HepG2 (cell line): ENCODE measurements at regions not wholly inside any gene's neighbourhood (a gene's known extent, or its start where the extent isn't known, plus 50 kb on each side); places are given as distances from the start of the nearest gene placed in this dataset.

ENCODE experiments used
- ATAC-seq: fragments of 200-7000 bp; cut with Tn5 transposase; 3 replicates; pipeline ENCODE4 v1.9.1; 2020; ENCODE audit warnings: mild to moderate bottlenecking, moderate library complexity
- BruUV-seq: library from RNA; stranded (reverse); fragments of 400-500 nt; replicated peaks from 2 replicates; lab custom pipeline; 2021; lab: Mats Ljungman, UMichigan
- CTCF ChIA-PET: fragments of 300-600 bp; formaldehyde crosslinking; extraction: SDS; loops from one replicate; lab custom pipeline; 2021; ENCODE audit warnings: low total read pairs, inconsistent platforms, low intra/inter-chr PET ratio; lab: Yijun Ruan, JAX
- POLR2A ChIA-PET: fragments of 350-600 bp; sonication (Branson Sonifier 250); formaldehyde crosslinking; loops from one replicate; lab custom pipeline; 2020; ENCODE audit warnings: antibody characterized with exemption, inconsistent platforms; lab: Yijun Ruan, JAX
- DNase-seq: peaks from one replicate; pipeline ENCODE4 v3.0.0-alpha.2; 2015; ENCODE audit warnings: low spot score
- FAIRE-seq: peaks from 3 replicates; lab custom pipeline; 2011; peaks lifted over from hg19 to GRCh38; lab: Jason Lieb, UNC
- H2AFZ ChIP-seq: one replicate; pipeline ENCODE4 v1.6.1; 2011; ENCODE audit warnings: low read length, inconsistent platforms
- H3K27ac ChIP-seq: fragments of 300-600 bp; 3 replicates; pipeline ENCODE4 v1.8.0; 2011; ENCODE audit warnings: mixed run types, mild to moderate bottlenecking, mixed read lengths, low read length, inconsistent platforms; ENCODE audit not compliant: insufficient read depth; ENCODE audit errors: extremely low read length
- H3K27me3 ChIP-seq, 2 experiments: fragments of 200-600 bp in 1 of 2; 2 replicates in 1 of 2; 3 replicates in 1 of 2; pipeline versions ENCODE4 v1.6.0 to v1.8.0; 2011; ENCODE audit warnings: low read length in 2 of 2, mild to moderate bottlenecking in 2 of 2, moderate library complexity in 2 of 2, inconsistent platforms in 1 of 2; ENCODE audit not compliant: insufficient read depth in 2 of 2, control insufficient read depth in 1 of 2
- H3K36me3 ChIP-seq, 2 experiments: fragments of 200-600 bp in 1 of 2; replicated peaks in 1 of 2; 2 replicates in 1 of 2; 3 replicates in 1 of 2; pipeline versions ENCODE4 v1.5.1 to v1.8.0; 2011; ENCODE audit warnings: low read length in 2 of 2, inconsistent platforms in 1 of 2; ENCODE audit not compliant: insufficient read depth in 2 of 2, control insufficient read depth in 1 of 2
- H3K4me1 ChIP-seq: 2 replicates; pipeline ENCODE4 v1.5.1; 2012; ENCODE audit warnings: low read length, inconsistent platforms; ENCODE audit not compliant: insufficient read depth
- H3K4me2 ChIP-seq: 2 replicates; pipeline ENCODE4 v1.6.0; 2011; ENCODE audit warnings: low read depth, low read length, inconsistent platforms
- H3K4me3 ChIP-seq, 3 experiments: fragments of 200-600 bp in 1 of 3; sonication (generic), shearing (Covaris generic) in 1 of 3; replicated peaks in 1 of 3; 2 replicates each; pipeline ENCODE4 v1.5.1; 2011 to 2016; ENCODE audit warnings: low read length in 3 of 3, inconsistent platforms in 2 of 3, low read depth in 2 of 3, mild to moderate bottlenecking in 2 of 3, control low read depth in 1 of 3, mixed read lengths in 1 of 3; ENCODE audit not compliant: insufficient read depth in 1 of 3
- H3K79me2 ChIP-seq: one replicate; pipeline ENCODE4 v1.6.1; 2011; ENCODE audit warnings: low read length, inconsistent platforms; ENCODE audit not compliant: insufficient read depth
- H3K9ac ChIP-seq: 2 replicates; pipeline ENCODE4 v1.6.0; 2011; ENCODE audit warnings: mild to moderate bottlenecking, low read depth, low read length, inconsistent platforms; ENCODE audit not compliant: insufficient read depth
- H3K9me3 ChIP-seq: 2 replicates; pipeline ENCODE4 v1.5.1; 2012; ENCODE audit warnings: mild to moderate bottlenecking, low read length
- H4K20me1 ChIP-seq: 2 replicates; pipeline ENCODE4 v1.6.0; 2011; ENCODE audit warnings: inconsistent platforms, mild to moderate bottlenecking, low read length, moderate library complexity; ENCODE audit not compliant: insufficient read depth
- AHR ChIP-seq: IDR thresholded peaks from 2 replicates; pipeline ENCODE4 v1.6.1; 2018; ENCODE audit warnings: missing genetic modification reagents, missing compliant biosample characterization
- BORCS8-MEF2B ChIP-seq: sonication (generic); formaldehyde crosslinking; IDR thresholded peaks from 2 replicates; pipeline ENCODE4 v1.8.0; 2022; ENCODE audit warnings: mild to moderate bottlenecking, missing genetic modification reagents
- ELF4 ChIP-seq: sonication (generic); formaldehyde crosslinking; IDR thresholded peaks from 2 replicates; pipeline ENCODE4 v1.5.0; 2020; ENCODE audit warnings: missing genetic modification reagents, mild to moderate bottlenecking, moderate library complexity, borderline replicate concordance
- ZNF10 ChIP-seq: sonication (generic); formaldehyde crosslinking; IDR thresholded peaks from 2 replicates; pipeline ENCODE4 v1.4.0; 2020; ENCODE audit warnings: mild to moderate bottlenecking, low read depth, missing genetic modification reagents, borderline replicate concordance
- ZNF333 ChIP-seq: sonication (generic); formaldehyde crosslinking; IDR thresholded peaks from 2 replicates; pipeline ENCODE4 v1.4.0; 2020; ENCODE audit warnings: mild to moderate bottlenecking, missing genetic modification reagents, borderline replicate concordance
- ZNF33B ChIP-seq: sonication (generic); formaldehyde crosslinking; IDR thresholded peaks from 2 replicates; pipeline ENCODE4 v1.5.1; 2020; ENCODE audit warnings: mild to moderate bottlenecking, missing genetic modification reagents
- ZNF382 ChIP-seq: sonication (generic); formaldehyde crosslinking; IDR thresholded peaks from 2 replicates; pipeline ENCODE4 v1.5.0; 2020; ENCODE audit warnings: missing genetic modification reagents, mild to moderate bottlenecking, borderline replicate concordance
- ZNF431 ChIP-seq: sonication (generic); formaldehyde crosslinking; IDR thresholded peaks from 2 replicates; pipeline ENCODE4 v1.9.0; 2022; ENCODE audit warnings: missing genetic modification reagents, low read depth, mild to moderate bottlenecking, borderline replicate concordance
- ZNF441 ChIP-seq: sonication (generic); formaldehyde crosslinking; IDR thresholded peaks from 2 replicates; pipeline ENCODE4 v1.7.0; 2021; ENCODE audit warnings: missing genetic modification reagents, borderline replicate concordance
- ZNF644 ChIP-seq: IDR thresholded peaks from 2 replicates; pipeline ENCODE4 v1.6.1; 2016; ENCODE audit warnings: low read depth
- ZNF883 ChIP-seq: sonication (generic); formaldehyde crosslinking; IDR thresholded peaks from 2 replicates; pipeline ENCODE4 v1.5.1; 2020; ENCODE audit warnings: mild to moderate bottlenecking, missing genetic modification reagents; ENCODE audit errors: not compliant biosample characterization
- WGBS: methylation state at CpG from one replicate; pipeline ENCODE4 v1.1.6; 2017; ENCODE audit warnings: low lambda C conversion rate; 5-methylcytosine and 5-hydroxymethylcytosine counted together
- in situ Hi-C: cut with HindIII; loops from 2 replicates; pipeline ENCODE4 v1.10.0; 2017; ENCODE audit warnings: low pct_unique_long_range_greater_than_20kb; ENCODE audit not compliant: extremely low pct_ligation_motif_present
- intact Hi-C: fragments of 100-400 bp; cut with micrococcal nuclease; formaldehyde crosslinking; loops from one replicate; pipeline ENCODE4 v1.10.0; 2022; ENCODE audit not compliant: unreplicated experiment
- TF ChIP-seq, protein P1 (sequence below): sonication (generic); formaldehyde crosslinking; IDR thresholded peaks from 2 replicates; pipeline ENCODE4 v1.5.0; 2020; ENCODE audit warnings: missing genetic modification reagents
- TF ChIP-seq, protein P2 (sequence below): sonication (generic); formaldehyde crosslinking; IDR thresholded peaks from 2 replicates; pipeline ENCODE4 v1.5.1; 2020; ENCODE audit warnings: mild to moderate bottlenecking, missing genetic modification reagents, borderline replicate concordance
- TF ChIP-seq, protein P3 (sequence below): sonication (generic); formaldehyde crosslinking; IDR thresholded peaks from 2 replicates; pipeline ENCODE4 v1.4.0; 2020; ENCODE audit warnings: mild to moderate bottlenecking, missing genetic modification reagents
- TF ChIP-seq, protein P4 (sequence below): IDR thresholded peaks from 2 replicates; pipeline ENCODE4 v1.6.1; 2016; ENCODE audit warnings: low read depth, borderline replicate concordance
- TF ChIP-seq, protein P5 (sequence below): sonication (generic); formaldehyde crosslinking; IDR thresholded peaks from 2 replicates; pipeline ENCODE4 v1.9.0; 2021; ENCODE audit warnings: missing genetic modification reagents, borderline replicate concordance

DNA sequence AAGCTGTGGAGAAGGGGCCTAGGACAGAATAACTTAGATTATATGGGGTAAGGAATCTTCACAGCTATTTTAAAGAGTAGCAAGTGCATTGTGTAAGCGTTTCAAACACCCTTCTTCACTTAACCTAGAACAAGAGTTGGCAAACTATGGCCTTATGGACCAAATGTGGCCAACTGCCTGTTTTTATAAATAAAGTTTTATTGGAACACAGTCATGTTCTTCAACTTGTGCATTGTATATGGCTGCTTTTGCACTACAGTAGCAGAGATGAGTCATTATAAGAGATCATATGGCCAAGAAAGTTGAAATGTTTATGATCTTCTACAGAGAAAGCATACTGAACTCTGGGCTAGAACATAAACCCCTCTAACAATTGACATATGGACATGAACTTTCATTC is 187.8 kb downstream of the ETV1 start:
- H2AFZ ChIP-seq = no peak overlapping the region
- no peak overlapping the region for H3K4me3 ChIP-seq
- no peak overlapping the region for H3K4me2 ChIP-seq
- no TSS peak for BruUV-seq
- DNase-seq (no peak), ATAC-seq (no peak), FAIRE-seq (no peak)
- in situ Hi-C loops (no loop called here), intact Hi-C loops (no loop called here)
- H3K27ac ChIP-seq = no peak overlapping the region
- 0% methylated on average over 1 of the region's 1 CpG for WGBS
- H3K9ac ChIP-seq = no peak overlapping the region
- H3K27me3 ChIP-seq = no peaks in the 10 kb centered on the region
- ChIA-PET CTCF (no interaction called here), POLR2A (no interaction called here)
- no peaks in the 10 kb centered on the region for H4K20me1 ChIP-seq
- no peaks in the 10 kb centered on the region for H3K4me1 ChIP-seq
- no peaks in the 10 kb centered on the region for H3K36me3 ChIP-seq
- H3K9me3 ChIP-seq = peaks cover 80% of the 10 kb centered on the region
- H3K79me2 ChIP-seq = no peaks in the 10 kb centered on the region
- no peak for TF ChIP-seq ZNF382 (CRISPR knock-in tag)
- TF ChIP-seq ZNF441 = no peak
- TF ChIP-seq, protein P1, sequence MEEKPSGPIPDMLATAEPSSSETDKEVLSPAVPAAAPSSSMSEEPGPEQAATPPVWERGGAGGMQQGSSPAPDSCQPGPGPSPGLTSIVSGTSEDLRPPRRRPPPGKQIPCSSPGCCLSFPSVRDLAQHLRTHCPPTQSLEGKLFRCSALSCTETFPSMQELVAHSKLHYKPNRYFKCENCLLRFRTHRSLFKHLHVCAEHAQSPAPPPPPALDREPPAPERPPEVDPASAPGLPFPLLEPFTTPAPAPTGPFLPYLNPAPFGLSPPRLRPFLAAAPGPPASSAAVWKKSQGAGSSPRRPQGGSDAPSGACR (CRISPR knock-in tag) = no peak
- TF ChIP-seq ZNF883 (CRISPR knock-in tag) = no peak
- no peak for TF ChIP-seq ZNF33B (CRISPR knock-in tag)
- no peak for TF ChIP-seq AHR (CRISPR knock-in tag)
- no peak for TF ChIP-seq ZNF431 (CRISPR knock-in tag)
- TF ChIP-seq ELF4 (CRISPR knock-in tag) = no peak
- TF ChIP-seq ZNF333 (CRISPR knock-in tag) = no peak
- TF ChIP-seq, protein P2, sequence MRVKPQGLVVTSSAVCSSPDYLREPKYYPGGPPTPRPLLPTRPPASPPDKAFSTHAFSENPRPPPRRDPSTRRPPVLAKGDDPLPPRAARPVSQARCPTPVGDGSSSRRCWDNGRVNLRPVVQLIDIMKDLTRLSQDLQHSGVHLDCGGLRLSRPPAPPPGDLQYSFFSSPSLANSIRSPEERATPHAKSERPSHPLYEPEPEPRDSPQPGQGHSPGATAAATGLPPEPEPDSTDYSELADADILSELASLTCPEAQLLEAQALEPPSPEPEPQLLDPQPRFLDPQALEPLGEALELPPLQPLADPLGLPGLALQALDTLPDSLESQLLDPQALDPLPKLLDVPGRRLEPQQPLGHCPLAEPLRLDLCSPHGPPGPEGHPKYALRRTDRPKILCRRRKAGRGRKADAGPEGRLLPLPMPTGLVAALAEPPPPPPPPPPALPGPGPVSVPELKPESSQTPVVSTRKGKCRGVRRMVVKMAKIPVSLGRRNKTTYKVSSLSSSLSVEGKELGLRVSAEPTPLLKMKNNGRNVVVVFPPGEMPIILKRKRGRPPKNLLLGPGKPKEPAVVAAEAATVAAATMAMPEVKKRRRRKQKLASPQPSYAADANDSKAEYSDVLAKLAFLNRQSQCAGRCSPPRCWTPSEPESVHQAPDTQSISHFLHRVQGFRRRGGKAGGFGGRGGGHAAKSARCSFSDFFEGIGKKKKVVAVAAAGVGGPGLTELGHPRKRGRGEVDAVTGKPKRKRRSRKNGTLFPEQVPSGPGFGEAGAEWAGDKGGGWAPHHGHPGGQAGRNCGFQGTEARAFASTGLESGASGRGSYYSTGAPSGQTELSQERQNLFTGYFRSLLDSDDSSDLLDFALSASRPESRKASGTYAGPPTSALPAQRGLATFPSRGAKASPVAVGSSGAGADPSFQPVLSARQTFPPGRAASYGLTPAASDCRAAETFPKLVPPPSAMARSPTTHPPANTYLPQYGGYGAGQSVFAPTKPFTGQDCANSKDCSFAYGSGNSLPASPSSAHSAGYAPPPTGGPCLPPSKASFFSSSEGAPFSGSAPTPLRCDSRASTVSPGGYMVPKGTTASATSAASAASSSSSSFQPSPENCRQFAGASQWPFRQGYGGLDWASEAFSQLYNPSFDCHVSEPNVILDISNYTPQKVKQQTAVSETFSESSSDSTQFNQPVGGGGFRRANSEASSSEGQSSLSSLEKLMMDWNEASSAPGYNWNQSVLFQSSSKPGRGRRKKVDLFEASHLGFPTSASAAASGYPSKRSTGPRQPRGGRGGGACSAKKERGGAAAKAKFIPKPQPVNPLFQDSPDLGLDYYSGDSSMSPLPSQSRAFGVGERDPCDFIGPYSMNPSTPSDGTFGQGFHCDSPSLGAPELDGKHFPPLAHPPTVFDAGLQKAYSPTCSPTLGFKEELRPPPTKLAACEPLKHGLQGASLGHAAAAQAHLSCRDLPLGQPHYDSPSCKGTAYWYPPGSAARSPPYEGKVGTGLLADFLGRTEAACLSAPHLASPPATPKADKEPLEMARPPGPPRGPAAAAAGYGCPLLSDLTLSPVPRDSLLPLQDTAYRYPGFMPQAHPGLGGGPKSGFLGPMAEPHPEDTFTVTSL (CRISPR knock-in tag) = no peak
- TF ChIP-seq, protein P3, sequence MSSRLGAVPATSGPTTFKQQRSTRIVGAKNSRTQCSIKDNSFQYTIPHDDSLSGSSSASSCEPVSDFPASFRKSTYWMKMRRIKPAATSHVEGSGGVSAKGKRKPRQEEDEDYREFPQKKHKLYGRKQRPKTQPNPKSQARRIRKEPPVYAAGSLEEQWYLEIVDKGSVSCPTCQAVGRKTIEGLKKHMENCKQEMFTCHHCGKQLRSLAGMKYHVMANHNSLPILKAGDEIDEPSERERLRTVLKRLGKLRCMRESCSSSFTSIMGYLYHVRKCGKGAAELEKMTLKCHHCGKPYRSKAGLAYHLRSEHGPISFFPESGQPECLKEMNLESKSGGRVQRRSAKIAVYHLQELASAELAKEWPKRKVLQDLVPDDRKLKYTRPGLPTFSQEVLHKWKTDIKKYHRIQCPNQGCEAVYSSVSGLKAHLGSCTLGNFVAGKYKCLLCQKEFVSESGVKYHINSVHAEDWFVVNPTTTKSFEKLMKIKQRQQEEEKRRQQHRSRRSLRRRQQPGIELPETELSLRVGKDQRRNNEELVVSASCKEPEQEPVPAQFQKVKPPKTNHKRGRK (CRISPR knock-in tag) = no peak
- TF ChIP-seq, protein P4, sequence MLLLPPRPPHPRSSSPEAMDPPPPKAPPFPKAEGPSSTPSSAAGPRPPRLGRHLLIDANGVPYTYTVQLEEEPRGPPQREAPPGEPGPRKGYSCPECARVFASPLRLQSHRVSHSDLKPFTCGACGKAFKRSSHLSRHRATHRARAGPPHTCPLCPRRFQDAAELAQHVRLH (CRISPR knock-in tag) = no peak
- TF ChIP-seq, protein P5, sequence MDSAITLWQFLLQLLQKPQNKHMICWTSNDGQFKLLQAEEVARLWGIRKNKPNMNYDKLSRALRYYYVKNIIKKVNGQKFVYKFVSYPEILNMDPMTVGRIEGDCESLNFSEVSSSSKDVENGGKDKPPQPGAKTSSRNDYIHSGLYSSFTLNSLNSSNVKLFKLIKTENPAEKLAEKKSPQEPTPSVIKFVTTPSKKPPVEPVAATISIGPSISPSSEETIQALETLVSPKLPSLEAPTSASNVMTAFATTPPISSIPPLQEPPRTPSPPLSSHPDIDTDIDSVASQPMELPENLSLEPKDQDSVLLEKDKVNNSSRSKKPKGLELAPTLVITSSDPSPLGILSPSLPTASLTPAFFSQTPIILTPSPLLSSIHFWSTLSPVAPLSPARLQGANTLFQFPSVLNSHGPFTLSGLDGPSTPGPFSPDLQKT (CRISPR knock-in tag) = no peak
- no peak for TF ChIP-seq ZNF644 (CRISPR knock-in tag)
- no peak for TF ChIP-seq ZNF10
- no peak for TF ChIP-seq BORCS8-MEF2B (CRISPR knock-in tag)
